ENCODE measurements at regions not wholly inside any gene's neighbourhood (a gene's known extent, or its start where the extent isn't known, plus 50 kb on each side); places are given as distances from the start of the nearest gene placed in this dataset.

DNA sequence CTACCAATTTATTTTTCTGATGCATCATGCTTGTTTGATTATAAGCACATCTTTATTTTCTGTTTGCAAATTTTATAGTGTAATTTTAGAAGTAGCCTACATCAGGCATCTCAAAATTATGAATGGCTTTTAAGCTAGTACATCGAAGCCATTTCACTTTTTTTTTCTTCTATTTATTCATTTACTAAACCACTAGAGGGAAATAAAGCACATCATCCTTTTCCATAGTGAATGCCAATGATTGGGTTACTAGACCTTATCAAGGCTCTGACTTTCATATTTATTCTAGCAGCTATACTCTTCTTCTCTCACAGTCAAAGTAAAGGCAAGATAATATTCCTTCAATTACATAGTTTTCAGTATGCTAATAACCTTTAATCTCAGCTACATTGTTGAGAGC lies 736.4 kb upstream of the LRFN5 start:
- DNase-seq, result no peak

DNA sequence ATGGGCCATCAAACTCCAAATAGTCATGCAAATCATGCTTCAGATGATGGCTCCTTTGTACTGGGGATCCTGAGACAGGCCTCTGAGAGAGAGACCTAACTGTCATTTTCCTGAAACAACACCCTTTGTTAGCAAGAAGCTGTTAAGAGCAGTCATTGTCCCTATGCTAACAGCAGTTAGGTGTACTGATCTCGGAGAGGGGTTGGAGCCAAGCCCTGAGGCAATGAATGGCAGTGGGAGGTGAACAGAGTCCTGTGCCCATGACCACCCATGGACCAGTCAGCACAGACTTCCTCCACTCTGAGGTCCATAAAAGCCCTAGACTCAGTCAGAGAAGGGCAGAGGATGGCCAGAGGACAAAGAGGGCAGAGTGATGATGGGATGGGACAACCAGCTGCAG lies 747.6 kb upstream of the LRFN5 start:
- DNase-seq, result no peak

DNA sequence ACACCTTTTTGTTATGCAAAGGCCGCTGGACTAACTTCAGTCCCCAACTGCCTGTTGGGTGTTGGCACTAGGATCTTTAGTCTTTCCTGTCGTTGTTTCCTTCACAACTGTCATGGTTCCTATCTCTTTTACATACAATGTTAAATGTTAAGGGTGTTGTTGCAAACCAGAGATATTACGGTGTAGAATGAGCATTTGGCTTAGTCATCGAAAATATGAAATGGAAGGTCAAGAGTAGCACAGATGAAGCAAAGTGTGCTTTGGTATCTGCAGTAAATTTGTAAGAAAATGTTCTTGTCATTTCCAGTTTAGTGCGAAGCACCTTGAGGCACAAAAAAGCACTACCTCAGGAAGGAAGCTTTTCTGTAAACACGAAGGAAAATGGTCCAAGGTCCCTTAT lies 751.3 kb upstream of the LRFN5 start:
- no peak for DNase-seq

DNA sequence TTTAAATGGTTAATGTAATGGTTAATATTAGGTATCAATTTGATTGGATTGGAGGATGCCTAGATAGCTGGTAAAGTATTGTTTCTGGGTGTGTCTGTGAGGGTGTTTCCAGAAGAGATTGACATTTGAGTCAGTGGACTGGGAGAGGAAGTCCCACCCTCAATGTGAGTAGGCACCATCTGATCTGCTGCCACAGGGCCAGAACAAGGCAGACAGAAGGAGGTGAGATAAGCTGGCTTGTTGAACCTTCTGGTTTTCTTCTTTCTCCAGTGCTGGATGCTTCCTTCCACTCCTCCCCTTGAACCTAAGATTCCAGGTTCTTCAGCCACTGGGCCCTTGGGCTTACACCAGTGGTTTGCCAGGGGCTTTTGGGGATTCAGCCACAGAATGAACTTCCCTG lies 756.5 kb upstream of the LRFN5 start:
- no peak for DNase-seq

DNA sequence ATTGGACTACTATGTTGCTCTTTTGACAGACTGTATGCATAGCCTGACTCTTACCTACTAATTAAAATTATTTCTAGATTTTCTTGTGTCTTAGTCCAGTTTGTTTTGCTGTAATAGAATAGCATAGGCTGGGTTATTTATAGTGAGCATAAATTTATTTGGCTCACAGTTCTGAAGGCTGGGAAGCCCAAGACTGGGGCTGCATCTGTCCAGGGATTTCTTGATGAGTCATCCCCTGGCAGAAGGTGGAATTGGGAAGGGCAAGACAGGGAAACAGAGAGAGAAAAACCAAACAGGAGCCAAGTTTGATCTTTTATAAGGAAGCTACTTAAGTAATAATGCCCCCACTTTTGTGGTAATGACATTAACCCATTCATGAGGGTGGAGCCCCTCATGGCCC lies 759.2 kb upstream of the LRFN5 start:
- no peak for DNase-seq

DNA sequence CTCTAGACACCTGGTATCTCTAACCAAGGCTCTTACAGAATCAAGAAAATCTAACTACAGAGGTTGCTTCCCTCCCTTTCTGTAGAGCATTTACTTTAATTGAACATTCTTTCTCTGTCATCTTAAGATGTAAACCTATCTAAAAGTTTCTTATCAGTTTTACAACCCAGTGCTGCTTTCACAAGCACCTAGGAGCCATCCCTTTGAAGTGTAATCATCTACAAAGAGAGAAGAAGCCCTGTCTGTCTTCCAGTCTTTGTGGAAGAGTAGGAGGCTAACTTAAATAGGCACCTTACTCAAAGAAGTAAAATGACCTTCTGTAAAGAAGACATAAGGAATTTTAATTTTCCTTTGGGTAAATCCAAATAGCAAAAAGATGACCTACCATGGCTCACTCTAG lies 763.9 kb upstream of the LRFN5 start:
- no peak for DNase-seq

DNA sequence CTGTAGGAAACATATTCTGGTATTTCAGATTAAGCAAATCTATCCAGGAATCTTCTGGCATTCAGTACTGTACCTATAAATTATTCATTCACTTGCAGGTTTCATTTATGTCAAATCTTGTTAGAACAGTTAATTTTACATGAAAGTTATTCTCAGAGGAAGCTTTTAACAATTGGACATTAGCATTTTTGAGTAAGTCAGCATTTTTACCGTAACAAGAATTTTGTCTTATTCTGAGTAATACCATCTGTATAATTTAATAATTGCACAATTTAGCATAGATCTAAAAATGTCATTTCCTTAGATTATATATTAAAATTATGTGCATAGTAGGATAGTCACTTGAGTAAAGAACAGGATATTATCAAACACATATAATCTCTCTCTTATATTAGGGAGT lies 764.8 kb upstream of the LRFN5 start:
- no peak for DNase-seq

DNA sequence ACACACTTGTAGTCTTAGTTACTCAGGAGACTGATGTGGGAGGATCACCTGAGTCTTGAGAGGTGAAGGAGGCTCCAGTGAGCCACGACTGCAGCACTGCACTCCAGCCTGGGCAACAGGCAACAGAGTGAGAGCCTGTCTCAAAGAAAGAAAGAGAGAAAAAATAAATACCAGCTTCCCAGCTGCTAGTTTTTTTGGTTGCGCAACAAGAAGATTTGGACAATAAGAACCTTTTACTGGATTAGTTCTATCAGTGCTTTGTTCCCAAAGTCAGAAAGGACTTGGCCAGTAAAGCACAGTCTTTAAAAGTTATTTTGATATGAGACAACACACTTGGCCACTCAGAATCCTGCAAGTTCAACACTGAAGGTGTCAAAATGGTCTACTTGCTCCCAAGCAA lies 768.1 kb upstream of the LRFN5 start:
- no peak for DNase-seq

DNA sequence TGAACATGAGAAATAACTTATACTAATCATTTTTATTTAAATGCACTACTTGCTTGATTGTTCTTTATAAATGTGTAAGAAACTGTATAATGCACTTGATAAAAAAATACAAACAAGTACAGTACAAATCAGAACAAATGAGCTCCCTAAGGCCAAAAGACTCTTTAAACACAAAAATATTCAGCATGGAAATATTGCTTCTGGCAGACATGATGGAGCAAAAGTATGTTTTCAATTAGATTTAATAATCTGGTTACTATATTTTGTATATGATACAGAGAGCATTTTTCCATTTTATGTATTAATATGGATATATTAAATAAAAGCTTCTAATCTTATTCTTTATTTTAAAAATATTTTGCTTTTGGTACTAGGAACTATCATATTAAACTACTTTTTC lies 800.2 kb upstream of the LRFN5 start:
- no peak for DNase-seq

DNA sequence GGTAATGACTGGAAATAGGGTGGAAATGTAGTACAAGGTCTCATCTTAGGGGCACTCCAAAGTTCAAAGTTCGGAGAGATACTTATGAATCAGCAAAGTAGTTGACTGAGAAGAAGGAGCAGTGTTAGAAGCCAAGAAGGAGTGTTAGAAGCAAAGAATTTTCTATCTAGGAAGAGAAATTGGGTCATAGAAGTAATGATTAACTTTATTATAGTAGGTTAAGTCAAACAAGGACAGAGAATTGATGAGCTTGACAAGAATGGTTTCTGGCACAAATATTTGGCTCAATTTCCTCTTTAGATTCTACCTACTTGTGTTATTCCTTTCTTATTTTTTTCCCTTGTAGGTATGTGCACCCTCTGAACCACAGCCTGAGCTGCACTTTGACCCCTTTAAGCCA lies 810.5 kb upstream of the LRFN5 start:
- DNase-seq, result no peak

DNA sequence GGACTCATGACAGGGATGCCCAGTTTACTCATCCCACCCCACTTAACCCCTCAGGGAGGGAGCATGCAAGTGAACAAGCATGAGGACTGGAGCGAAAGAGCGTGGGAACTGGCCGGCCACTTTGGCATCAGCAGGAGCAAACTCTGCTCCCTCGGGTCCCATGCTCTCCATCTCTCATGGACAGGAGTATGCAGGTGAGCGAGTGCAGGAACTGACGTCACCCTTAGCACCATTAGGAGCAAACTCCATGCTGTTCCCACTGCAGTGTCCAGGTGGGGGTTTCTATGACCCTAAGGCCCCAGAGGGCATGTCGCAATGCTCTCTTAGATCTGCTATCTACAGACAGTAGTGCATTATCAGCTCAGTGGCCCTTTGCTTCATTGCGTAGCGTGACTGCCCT lies 821.8 kb upstream of the LRFN5 start:
- no peak for DNase-seq

DNA sequence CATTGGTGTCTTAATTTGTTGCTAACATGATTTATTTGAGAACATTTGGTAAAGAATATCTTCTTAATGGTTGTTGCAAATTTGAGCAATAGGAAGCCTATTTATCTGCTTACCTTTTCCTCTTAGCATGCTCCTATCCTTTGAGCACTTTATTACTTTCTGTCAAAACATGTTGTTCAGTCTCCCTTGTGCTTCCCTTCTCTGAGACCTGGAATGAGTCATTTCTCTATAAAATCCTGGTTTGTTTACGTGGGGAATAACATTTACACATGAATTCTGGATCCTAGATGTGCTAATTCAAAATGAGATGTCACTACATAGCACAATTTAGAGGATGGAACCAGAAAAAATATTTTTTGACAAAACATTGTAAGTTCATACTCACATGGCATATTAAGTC lies 844.0 kb upstream of the LRFN5 start:
- no peak for DNase-seq

DNA sequence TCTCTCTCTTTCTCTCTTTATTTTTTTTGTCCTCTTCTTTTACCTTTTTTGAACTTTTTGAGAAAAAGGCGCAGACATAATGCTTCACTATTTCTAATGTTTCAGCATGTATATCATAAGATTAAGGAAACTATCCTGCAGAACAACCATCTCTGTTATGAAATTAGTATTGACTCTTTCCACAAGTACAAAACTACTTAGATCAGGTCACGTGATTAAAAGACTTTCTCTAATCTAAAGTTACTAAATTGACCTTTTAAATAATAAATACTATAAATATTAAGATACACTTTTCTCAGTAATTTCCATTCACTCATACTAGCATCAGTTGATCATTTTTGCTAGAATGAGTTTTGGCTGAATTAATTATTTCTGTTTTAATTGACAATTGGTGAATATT lies 844.5 kb upstream of the LRFN5 start:
- no peak for DNase-seq

DNA sequence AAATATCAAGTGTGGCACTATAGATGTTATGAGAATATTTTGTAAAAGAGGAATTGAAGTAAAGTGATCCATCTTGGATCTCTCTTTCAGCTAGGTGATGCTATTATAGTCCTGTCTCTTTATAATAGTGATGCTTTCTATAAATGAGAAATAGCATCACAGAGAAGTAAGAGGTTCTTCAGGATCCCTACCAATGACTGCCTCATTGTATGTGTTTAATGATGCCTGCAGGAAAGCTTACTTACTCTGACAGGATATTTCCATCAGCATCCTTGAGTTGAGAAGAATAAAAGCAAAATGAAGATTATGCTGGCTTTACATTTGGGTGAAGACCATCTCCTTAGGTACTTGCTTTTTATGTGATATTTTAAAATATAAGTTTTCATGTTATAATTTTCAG lies 846.0 kb upstream of the LRFN5 start:
- DNase-seq, result no peak

DNA sequence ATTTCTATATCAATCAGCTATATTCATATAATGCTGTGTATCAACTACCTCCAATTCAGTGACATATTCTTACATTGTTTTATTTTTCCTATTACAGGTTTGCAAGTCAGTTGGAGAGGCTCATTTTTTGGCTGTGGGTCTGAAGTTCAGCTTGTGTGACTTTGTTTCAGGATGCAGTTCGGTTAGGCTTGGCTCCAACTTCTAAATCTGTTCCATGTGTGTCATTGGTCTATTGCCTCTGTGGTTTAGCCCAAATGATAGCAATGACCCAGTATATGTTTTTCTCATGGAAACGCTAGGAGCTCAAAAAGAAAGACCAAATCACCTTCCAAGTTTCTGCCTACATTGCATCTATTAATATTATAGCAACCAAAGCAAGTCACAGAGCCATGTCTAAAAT lies 848.6 kb upstream of the LRFN5 start:
- DNase-seq, result no peak

DNA sequence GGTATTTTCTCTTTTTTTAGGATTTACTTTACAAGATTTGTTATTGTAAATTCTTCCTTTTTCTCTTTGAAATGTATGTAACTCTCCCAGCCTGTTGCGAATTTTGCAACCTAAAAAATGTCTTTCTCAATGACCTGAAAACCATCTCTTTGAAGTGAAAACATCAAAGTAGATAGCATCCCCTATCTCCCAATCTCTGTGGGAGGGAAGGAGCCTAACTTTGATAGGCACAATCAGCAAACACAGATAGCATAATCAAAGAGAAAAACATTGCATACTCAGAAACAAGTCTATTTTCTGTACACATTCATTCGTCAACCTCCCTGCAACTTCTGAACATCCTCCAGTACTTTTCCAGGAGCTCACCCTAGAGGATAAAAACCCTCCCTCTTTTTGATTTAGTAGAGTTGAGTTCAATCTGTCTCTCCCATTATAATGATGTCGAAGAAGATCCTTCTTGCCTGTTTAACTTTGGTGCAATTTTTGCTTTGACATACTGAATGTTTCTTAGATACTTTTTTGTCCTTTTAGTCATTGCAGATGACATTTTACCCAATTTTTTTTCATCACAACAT lies 849.2 kb upstream of the LRFN5 start:
- DNase-seq, result no peak

DNA sequence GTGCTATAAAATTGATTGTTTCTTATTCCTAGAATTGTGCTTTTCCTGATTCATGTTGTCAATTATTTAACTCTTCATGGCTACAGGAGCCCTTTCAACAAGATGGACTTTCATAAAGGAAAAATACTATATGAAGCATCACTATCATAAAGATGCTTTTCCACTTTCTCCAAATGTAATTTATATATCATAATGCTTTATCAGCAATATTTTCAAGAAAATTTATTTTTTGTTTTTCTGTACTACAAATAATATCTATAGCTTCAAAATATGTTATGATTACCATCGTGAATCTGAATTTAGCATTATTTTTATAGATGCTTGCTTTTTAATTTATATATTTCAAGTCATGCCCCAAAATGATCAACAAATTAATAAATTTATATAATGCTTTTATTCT lies 873.5 kb upstream of the LRFN5 start:
- DNase-seq, result no peak

DNA sequence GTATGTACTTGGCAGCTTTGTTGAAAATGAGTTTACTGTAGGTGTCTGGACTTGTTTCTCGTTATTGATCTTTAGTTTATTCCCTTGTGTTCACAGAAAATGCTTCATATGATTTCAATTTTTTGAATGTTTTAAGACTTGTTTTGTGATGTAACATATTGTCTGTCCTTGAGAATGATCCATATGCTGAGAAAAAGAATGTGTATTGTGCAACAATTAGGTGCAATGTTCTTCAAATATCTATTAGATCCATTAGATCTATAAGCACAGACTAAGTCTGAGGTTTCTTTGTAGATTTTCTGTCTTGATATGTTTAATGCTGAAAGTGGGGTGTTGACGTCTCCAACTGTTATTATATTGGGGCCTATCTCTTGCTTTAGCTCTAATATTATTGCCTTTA lies 879.6 kb upstream of the LRFN5 start:
- no peak for DNase-seq

DNA sequence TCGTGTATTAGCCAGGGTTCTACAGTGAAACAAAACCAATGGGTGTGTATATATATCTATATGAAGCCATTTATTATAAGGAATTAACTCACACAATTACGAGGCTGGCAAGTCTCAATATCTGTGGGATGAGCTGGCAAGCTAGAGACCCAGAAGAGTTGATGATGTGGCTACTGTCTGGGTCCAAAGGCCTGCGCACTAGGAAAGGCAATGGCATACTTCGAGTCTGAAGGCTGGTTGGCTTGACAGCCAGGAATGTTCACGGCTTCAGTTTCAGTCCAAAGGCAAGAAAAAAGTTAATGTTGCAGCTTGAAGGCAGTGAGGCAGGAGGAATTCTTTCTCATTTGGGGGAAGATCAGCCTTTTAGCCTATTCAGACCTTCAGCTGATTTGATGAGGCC lies 893.3 kb upstream of the LRFN5 start:
- DNase-seq, result no peak

DNA sequence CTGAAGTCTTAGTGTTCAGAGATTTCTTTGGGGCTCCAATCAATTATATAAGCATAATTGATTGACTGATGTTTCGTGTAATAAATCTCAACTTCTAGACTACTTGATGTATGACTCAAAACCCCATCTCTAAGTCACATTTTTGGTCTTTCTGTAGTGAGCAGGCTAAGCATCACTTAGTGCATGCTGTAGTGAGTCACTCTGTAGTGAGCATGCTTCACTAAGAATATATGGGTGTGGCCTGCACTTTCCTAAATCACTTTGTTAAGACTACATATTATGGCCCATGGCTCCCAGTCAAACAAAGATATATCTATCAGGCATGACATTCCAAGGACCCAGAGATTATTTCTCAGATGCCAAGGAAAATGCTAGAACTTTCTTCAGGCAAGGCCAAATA lies 909.4 kb upstream of the LRFN5 start:
- DNase-seq, result no peak

DNA sequence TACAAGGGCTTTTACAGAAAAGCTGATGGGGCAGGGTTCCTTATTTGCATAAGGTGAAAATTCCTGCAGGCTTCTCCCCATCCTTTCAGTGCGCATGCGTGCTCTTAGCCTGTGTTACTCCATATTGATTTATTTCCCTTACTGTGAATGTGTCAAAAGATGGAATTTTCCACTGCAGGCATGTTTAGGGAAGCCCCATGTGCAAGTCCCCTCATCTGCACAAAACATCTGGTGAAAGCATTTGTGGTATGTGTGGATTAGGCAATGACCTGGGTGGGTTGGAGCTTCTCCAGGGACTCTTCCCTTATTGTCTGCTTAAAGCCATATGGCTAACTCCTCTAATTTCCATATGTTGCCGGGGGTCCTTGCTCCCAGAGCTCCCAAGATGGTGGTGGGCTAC lies 912.7 kb upstream of the LRFN5 start:
- no peak for DNase-seq

DNA sequence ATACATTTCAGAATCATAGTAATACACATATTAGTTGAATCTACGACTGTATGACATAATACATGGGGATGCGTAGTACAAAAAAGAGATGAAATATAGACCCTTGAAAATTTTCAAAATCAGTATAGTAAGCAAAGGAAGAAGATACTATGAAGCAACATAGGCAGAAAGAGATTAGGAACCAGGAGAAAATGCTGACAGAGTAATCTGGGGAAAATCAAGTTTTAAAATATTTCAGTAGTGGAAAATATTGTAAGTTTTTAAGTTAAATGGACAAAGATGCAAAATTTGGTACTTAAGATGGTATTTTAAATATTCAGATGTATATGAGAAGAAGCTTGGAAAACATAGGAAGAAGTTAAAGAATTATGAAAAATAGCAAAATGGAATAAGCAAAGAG lies 915.6 kb upstream of the LRFN5 start:
- DNase-seq, result no peak

DNA sequence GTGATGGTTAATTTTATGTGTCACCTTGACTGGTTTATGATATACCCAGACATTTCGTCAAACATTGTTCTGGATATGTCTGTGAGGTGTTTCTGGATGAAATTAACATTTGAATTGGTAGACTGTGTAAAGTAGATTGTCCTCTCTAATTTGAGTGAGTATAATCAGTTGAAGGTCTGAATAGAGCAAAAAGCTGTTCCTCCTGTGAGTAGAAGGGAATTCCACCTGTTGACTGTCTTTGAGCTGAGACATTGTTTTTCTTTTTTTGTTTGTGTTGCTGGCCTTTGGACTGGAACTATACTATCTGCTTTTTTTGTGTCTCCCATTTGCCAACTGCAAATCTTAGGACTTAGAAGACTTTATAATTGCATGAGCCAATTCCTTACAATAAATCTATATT lies 920.9 kb upstream of the LRFN5 start:
- DNase-seq, result no peak

DNA sequence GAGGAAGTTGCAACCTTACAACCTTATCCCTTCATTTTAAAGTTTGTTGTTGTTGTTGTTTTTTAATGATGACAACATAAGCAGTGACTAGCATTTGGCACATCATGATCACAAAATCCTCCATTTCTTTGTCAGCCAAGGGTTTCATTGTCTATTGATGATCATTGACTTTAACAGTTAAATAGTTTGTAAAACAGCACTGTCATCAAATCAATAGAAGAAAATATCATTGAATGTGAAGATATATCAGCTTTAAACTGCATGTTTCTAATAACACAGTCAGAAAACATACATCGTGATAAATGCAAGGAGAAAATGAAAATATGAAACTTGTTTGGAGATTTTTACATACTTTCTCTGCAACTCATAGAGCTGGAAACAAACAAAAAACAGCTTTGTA lies 922.3 kb upstream of the LRFN5 start:
- DNase-seq, result no peak

DNA sequence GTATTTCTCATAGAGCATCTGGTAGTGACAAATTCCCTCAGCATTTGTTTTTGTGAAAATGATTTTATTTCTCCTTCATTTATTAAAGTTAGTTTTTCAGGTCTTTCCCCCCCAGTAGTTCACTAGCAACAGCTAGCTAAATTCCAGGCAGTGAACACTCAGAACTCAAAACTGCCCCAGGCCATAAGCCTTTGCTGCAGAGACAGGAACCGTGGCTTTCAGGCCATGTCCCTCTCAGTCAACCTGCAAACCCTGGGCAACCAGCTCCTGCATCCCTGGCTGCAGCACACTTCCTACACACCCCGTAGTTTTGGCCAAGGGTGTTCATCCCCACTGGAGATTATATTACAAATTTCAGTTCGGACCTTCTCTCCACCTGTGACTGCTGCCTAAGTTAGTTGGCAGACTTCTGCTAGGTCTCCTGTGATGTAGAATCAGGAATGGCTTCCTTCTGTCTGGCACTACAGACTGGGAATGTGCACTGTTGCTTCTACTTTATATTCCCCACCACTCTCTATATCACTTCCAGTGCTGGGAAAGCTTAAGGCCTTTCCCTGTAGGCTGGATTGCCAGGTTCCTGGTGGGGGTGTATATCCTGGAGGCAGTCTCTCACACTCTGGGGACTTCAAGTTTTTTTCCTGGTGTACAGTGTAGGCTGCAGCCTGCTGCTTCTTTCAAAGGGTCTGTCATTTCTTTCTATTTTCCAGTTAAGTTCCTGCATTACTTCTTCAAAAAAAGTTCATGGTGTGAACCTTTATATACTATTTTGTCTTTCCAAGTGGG lies 924.4 kb upstream of the LRFN5 start:
- no peak for DNase-seq

Measured in NCI-H2227 treated with DMSO at 0.1 percent for 48 hours (cell line).